AG09309 (cell line): ENCODE measurements at regions not wholly inside any gene's neighbourhood (a gene's known extent, or its start where the extent isn't known, plus 50 kb on each side); places are given as distances from the start of the nearest gene placed in this dataset.

ENCODE experiments used
- DNase-seq: peaks from one replicate; pipeline ENCODE4 v3.0.0-alpha.2; 2010; ENCODE audit warnings: low read depth
- H3K4me3 ChIP-seq: 2 replicates; pipeline ENCODE4 v1.5.1; 2011; ENCODE audit warnings: mild to moderate bottlenecking, low read depth, low read length, moderate library complexity; ENCODE audit not compliant: control insufficient read depth
- TF ChIP-seq, protein P1 (sequence below): IDR thresholded peaks from 2 replicates; pipeline ENCODE4 v1.5.1; 2011; ENCODE audit warnings: mild to moderate bottlenecking, low read depth, low read length, inconsistent platforms; ENCODE audit not compliant: insufficient read depth, control insufficient read depth; ENCODE audit errors: missing control alignments

- DNase-seq: no peak
Measured at GRCh38 chr14:46306267-46306666, 345.3 kb downstream of the RPL10L start.

GRCh38 chr14:46300765-46301164, 350.8 kb downstream of the RPL10L start:
- no peak overlapping the region for H3K4me3 ChIP-seq
- DNase-seq: no peak
- TF ChIP-seq, protein P1, sequence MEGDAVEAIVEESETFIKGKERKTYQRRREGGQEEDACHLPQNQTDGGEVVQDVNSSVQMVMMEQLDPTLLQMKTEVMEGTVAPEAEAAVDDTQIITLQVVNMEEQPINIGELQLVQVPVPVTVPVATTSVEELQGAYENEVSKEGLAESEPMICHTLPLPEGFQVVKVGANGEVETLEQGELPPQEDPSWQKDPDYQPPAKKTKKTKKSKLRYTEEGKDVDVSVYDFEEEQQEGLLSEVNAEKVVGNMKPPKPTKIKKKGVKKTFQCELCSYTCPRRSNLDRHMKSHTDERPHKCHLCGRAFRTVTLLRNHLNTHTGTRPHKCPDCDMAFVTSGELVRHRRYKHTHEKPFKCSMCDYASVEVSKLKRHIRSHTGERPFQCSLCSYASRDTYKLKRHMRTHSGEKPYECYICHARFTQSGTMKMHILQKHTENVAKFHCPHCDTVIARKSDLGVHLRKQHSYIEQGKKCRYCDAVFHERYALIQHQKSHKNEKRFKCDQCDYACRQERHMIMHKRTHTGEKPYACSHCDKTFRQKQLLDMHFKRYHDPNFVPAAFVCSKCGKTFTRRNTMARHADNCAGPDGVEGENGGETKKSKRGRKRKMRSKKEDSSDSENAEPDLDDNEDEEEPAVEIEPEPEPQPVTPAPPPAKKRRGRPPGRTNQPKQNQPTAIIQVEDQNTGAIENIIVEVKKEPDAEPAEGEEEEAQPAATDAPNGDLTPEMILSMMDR: no peak

More at GRCh38 chr14:46306267-46306666, 345.3 kb downstream of the RPL10L start:
- H3K4me3 ChIP-seq: no peak overlapping the region
- TF ChIP-seq, protein P1: no peak

GRCh38 chr14:46290706-46291105, 360.9 kb downstream of the RPL10L start:
- TF ChIP-seq, protein P1: no peak
- no peak overlapping the region for H3K4me3 ChIP-seq
- DNase-seq: no peak

GRCh38 chr14:46279776-46280175, 371.8 kb downstream of the RPL10L start:
- DNase-seq: no peak
- no peak overlapping the region for H3K4me3 ChIP-seq
- TF ChIP-seq, protein P1: no peak

GRCh38 chr14:46279327-46279726, 372.3 kb downstream of the RPL10L start:
- no peak for DNase-seq
- TF ChIP-seq, protein P1: no peak

GRCh38 chr14:46259536-46259935, 392.0 kb downstream of the RPL10L start:
- DNase-seq: no peak
- TF ChIP-seq, protein P1: no peak
- no peak overlapping the region for H3K4me3 ChIP-seq

More at GRCh38 chr14:46279327-46279726, 372.3 kb downstream of the RPL10L start:
- no peak overlapping the region for H3K4me3 ChIP-seq

GRCh38 chr14:46256381-46256780, 395.2 kb downstream of the RPL10L start:
- DNase-seq: no peak
- H3K4me3 ChIP-seq: no peak overlapping the region
- TF ChIP-seq, protein P1: no peak
